HEK293 (cell line): ENCODE measurements at regions not wholly inside any gene's neighbourhood (a gene's known extent, or its start where the extent isn't known, plus 50 kb on each side); places are given as distances from the start of the nearest gene placed in this dataset.

ENCODE experiments used
- SETDB1 ChIP-seq: IDR thresholded peaks from one replicate; pipeline ENCODE4 v1.6.1; 2017; ENCODE audit warnings: mild to moderate bottlenecking, low read length, moderate library complexity, mixed read lengths; ENCODE audit not compliant: insufficient read length
- ZNF274 ChIP-seq, 2 experiments: fragments of 200-500 bp in 1 of 2; fragments of 450-650 bp in 1 of 2; sonication (Bioruptor generic) in 1 of 2; formaldehyde crosslinking in 1 of 2; IDR thresholded peaks; 2 replicates each; pipeline versions ENCODE4 v1.5.1 to v1.6.1; 2014 to 2016; ENCODE audit warnings: borderline replicate concordance in 1 of 2, inconsistent platforms in 1 of 2, low read length in 1 of 2, missing biosample characterization in 1 of 2, missing genetic modification characterization in 1 of 2
- ZNF561 ChIP-seq: fragments of 450-650 bp; IDR thresholded peaks from 2 replicates; pipeline ENCODE4 v1.5.1; 2018; ENCODE audit warnings: missing biosample characterization, missing genetic modification characterization, borderline replicate concordance
- ZNF571 ChIP-seq: fragments of 450-650 bp; formaldehyde crosslinking; IDR thresholded peaks from 2 replicates; pipeline ENCODE4 v1.5.0; 2017; ENCODE audit warnings: missing biosample characterization, missing genetic modification characterization
- ZNF701 ChIP-seq: fragments of 450-650 bp; formaldehyde crosslinking; IDR thresholded peaks from 2 replicates; pipeline ENCODE4 v1.5.1; 2016; ENCODE audit warnings: missing biosample characterization, missing genetic modification characterization
- TF ChIP-seq, protein P1 (sequence below): fragments of 450-650 bp; formaldehyde crosslinking; IDR thresholded peaks from 2 replicates; pipeline ENCODE4 v1.5.1; 2016; ENCODE audit warnings: missing biosample characterization, missing genetic modification characterization
- TF ChIP-seq, protein P2 (sequence below): fragments of 450-650 bp; formaldehyde crosslinking; IDR thresholded peaks from 2 replicates; pipeline ENCODE4 v1.5.1; 2016; ENCODE audit warnings: missing biosample characterization, missing genetic modification characterization, low read depth

DNA sequence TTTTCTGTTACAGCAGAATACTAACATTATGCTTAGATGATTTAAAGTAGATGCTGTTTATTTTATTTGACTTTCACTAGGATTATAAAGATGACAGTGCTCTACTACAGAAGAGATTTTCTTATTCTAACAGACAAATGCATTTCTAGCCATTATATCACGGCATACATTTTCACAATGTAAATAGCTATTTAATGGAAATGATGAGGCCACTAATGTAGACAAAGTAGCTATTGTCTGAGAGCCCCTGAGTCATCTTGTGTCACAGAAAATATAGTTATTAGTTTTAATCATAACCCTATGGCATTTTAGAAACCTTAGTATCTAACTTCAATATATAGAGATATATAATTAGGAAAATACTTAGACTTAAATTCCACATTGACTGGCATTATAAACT lies 158.0 kb upstream of the AHR start:
- no peak for TF ChIP-seq ZNF561 (tag by site-specific recombination)
- no peak for TF ChIP-seq ZNF274 (IDR thresholded peaks at IDR 0.05; ENCODE audit: low read length)
- TF ChIP-seq ZNF274 (tag by site-specific recombination; IDR thresholded peaks at IDR 0.05; ENCODE audit: borderline replicate concordance), result no peak
- TF ChIP-seq, protein P1, sequence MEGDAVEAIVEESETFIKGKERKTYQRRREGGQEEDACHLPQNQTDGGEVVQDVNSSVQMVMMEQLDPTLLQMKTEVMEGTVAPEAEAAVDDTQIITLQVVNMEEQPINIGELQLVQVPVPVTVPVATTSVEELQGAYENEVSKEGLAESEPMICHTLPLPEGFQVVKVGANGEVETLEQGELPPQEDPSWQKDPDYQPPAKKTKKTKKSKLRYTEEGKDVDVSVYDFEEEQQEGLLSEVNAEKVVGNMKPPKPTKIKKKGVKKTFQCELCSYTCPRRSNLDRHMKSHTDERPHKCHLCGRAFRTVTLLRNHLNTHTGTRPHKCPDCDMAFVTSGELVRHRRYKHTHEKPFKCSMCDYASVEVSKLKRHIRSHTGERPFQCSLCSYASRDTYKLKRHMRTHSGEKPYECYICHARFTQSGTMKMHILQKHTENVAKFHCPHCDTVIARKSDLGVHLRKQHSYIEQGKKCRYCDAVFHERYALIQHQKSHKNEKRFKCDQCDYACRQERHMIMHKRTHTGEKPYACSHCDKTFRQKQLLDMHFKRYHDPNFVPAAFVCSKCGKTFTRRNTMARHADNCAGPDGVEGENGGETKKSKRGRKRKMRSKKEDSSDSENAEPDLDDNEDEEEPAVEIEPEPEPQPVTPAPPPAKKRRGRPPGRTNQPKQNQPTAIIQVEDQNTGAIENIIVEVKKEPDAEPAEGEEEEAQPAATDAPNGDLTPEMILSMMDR (tag by site-specific recombination), result no peak
- TF ChIP-seq, protein P2, sequence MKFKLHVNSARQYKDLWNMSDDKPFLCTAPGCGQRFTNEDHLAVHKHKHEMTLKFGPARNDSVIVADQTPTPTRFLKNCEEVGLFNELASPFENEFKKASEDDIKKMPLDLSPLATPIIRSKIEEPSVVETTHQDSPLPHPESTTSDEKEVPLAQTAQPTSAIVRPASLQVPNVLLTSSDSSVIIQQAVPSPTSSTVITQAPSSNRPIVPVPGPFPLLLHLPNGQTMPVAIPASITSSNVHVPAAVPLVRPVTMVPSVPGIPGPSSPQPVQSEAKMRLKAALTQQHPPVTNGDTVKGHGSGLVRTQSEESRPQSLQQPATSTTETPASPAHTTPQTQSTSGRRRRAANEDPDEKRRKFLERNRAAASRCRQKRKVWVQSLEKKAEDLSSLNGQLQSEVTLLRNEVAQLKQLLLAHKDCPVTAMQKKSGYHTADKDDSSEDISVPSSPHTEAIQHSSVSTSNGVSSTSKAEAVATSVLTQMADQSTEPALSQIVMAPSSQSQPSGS (tag by site-specific recombination), result no peak
- TF ChIP-seq SETDB1, result no peak
- no peak for TF ChIP-seq ZNF571 (tag by site-specific recombination)
- TF ChIP-seq ZNF701, result no peak
